ENCODE measurements at regions not wholly inside any gene's neighbourhood (a gene's known extent, or its start where the extent isn't known, plus 50 kb on each side); places are given as distances from the start of the nearest gene placed in this dataset.

- H3K36me3 ChIP-seq (ENCODE audit: control insufficient read depth in 1 of 2, insufficient read depth in 2 of 2, low read length in 2 of 2), result no peaks in the 10 kb centered on the region
- BruUV-seq (replicated peaks), result no TSS peak
- H4K20me1 ChIP-seq (ENCODE audit: insufficient read depth), result no peaks in the 10 kb centered on the region
- H3K9me3 ChIP-seq (ENCODE audit: control insufficient read depth in 1 of 2, insufficient read depth in 1 of 2, low read depth in 1 of 2, low read length in 2 of 2), result no peaks in the 10 kb centered on the region
- no peak for TF ChIP-seq YY1 (IDR thresholded peaks at IDR 0.05; ENCODE audit: extremely low read depth, insufficient replicate concordance, low read depth, low read length)
- no peaks in the 10 kb centered on the region for H3K27me3 ChIP-seq (ENCODE audit: insufficient read depth, low read length)
- H3K4me1 ChIP-seq (ENCODE audit: control insufficient read depth in 1 of 2, insufficient read depth in 2 of 2, low read length in 2 of 2), result peaks cover 8 to 11% of the 10 kb centered on the region in 2 experiments
- H3K9ac ChIP-seq (ENCODE audit: low read length), result no peak overlapping the region
- intact Hi-C loops (cut with micrococcal nuclease), result no loop called here
- no peak overlapping the region for H3K4me2 ChIP-seq (ENCODE audit: low read length)
- H3K4me3 ChIP-seq (replicated peaks in 1 of 2; ENCODE audit: low read depth in 1 of 2, low read length in 2 of 2), result no peak overlapping the region
- H3K9me2 ChIP-seq (ENCODE audit: insufficient read depth), result no peaks in the 10 kb centered on the region
- no peaks in the 10 kb centered on the region for H3K79me2 ChIP-seq (ENCODE audit: insufficient read depth, low read length)
- H3K27ac ChIP-seq (ENCODE audit: low read depth, low read length), result no peak overlapping the region
- POLR2A ChIA-PET, result no interaction called here
- ATAC-seq (no peak), DNase-seq (ENCODE audit: low read depth, low spot score) (no peak)
- no peak overlapping the region for H2AFZ ChIP-seq (ENCODE audit: low read depth, low read length, poor library complexity, severe bottlenecking)
- CTCF ChIA-PET, result no interaction called here
- RAD21 ChIA-PET (ENCODE audit: low non-redundant PET in 1 of 2, low total read pairs in 2 of 2, uncharacterized antibody in 2 of 2, unreplicated experiment in 2 of 2), result no interaction called here
Observed at GRCh38 chr1:234922987-234923386, 205.7 kb downstream of the TOMM20 start.

DNA sequence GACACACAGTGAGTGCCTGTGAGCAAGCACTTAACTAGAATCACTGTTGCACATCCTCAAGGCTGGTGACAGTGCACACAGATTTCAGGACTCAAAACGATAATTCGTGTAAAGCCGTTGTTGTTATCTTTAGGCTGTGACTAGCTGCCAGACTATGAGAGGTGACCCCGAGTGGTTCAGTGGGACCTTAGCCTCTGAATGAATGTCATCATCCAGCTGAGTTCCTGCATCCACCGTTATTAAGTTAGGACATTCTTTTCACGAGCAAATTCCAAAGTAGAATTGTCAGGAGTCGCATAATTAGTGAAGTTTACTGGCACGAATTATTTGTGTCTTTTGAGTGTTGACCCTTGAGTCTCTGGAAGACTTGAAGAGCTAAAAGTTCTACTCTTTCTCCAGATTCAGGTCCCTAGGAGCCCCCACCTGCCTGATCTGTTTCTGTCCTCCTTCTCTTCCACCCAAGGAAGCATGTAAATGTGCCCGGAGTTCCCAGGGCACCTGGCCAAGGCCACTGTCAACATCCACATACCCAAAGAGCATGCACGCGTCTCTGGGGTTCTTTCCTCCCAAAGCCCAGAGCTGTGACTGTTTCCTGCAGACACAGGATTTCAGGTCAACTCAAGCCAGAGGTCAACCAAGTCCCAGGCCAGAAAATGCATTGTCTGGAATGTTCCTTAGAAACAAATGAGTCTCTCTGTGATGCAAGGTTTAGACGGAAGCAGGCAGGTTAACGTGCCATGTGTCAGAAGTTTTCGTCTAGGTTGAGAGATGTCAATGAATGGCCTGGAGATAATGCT is 207.2 kb downstream of the TOMM20 start:
- Histone ChIP-seq H3K27me3 (ENCODE audit: insufficient read depth, low read length) (no peaks in the 10 kb centered on the region), H3K4me2 (ENCODE audit: low read length) (no peak overlapping the region), H3K9me3 (ENCODE audit: control insufficient read depth in 1 of 2, insufficient read depth in 1 of 2, low read depth in 1 of 2, low read length in 2 of 2) (no peaks in the 10 kb centered on the region), H4K20me1 (ENCODE audit: insufficient read depth) (no peaks in the 10 kb centered on the region), H3K27ac (ENCODE audit: low read depth, low read length) (no peak overlapping the region), H3K79me2 (ENCODE audit: insufficient read depth, low read length) (no peaks in the 10 kb centered on the region), H3K36me3 (ENCODE audit: control insufficient read depth in 1 of 2, insufficient read depth in 2 of 2, low read length in 2 of 2) (no peaks in the 10 kb centered on the region), H3K4me3 (replicated peaks in 1 of 2; ENCODE audit: low read depth in 1 of 2, low read length in 2 of 2) (no peak overlapping the region), H3K4me1 (ENCODE audit: control insufficient read depth in 1 of 2, insufficient read depth in 2 of 2, low read length in 2 of 2) (peaks cover 8 to 11% of the 10 kb centered on the region in 2 experiments), H2AFZ (ENCODE audit: low read depth, low read length, poor library complexity, severe bottlenecking) (no peak overlapping the region), H3K9ac (ENCODE audit: low read length) (no peak overlapping the region), H3K9me2 (ENCODE audit: insufficient read depth) (no peaks in the 10 kb centered on the region)
- no TSS peak for BruUV-seq (replicated peaks)
- POLR2A ChIA-PET, result no interaction called here
- no peak for TF ChIP-seq YY1 (IDR thresholded peaks at IDR 0.05; ENCODE audit: extremely low read depth, insufficient replicate concordance, low read depth, low read length)
- DNase-seq (ENCODE audit: low read depth, low spot score), result no peak
- no peak for ATAC-seq
- intact Hi-C loops (cut with micrococcal nuclease), result no loop called here
- CTCF ChIA-PET, result no interaction called here
- RAD21 ChIA-PET (ENCODE audit: low non-redundant PET in 1 of 2, low total read pairs in 2 of 2, uncharacterized antibody in 2 of 2, unreplicated experiment in 2 of 2), result no interaction called here

GRCh38 chr1:234920843-234921140 is 207.8 kb downstream of the TOMM20 start:
- ChIA-PET CTCF (no interaction called here), RAD21 (ENCODE audit: low non-redundant PET in 1 of 2, low total read pairs in 2 of 2, uncharacterized antibody in 2 of 2, unreplicated experiment in 2 of 2) (no interaction called here), POLR2A (no interaction called here)
- no peak overlapping the region for H3K4me2 ChIP-seq (ENCODE audit: low read length)
- no peaks in the 10 kb centered on the region for H3K27me3 ChIP-seq (ENCODE audit: insufficient read depth, low read length)
- no peak for ATAC-seq
- no peak overlapping the region for H3K27ac ChIP-seq (ENCODE audit: low read depth, low read length)
- H3K9me2 ChIP-seq (ENCODE audit: insufficient read depth), result no peaks in the 10 kb centered on the region
- BruUV-seq (replicated peaks), result no TSS peak
- TF ChIP-seq RAD21 (IDR thresholded peaks at IDR 0.05; ENCODE audit: low read depth) (no peak), CEBPB (IDR thresholded peaks at IDR 0.05; ENCODE audit: low read depth) (no peak), POLR2AphosphoS5 (IDR thresholded peaks at IDR 0.05; ENCODE audit: low read depth, low read length) (no peak)
- TF ChIP-seq, protein P1, sequence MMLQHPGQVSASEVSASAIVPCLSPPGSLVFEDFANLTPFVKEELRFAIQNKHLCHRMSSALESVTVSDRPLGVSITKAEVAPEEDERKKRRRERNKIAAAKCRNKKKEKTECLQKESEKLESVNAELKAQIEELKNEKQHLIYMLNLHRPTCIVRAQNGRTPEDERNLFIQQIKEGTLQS (IDR thresholded peaks at IDR 0.05), result no peak
- H3K9ac ChIP-seq (ENCODE audit: low read length), result no peak overlapping the region
- no peaks in the 10 kb centered on the region for H3K36me3 ChIP-seq (ENCODE audit: control insufficient read depth in 1 of 2, insufficient read depth in 2 of 2, low read length in 2 of 2)
- no peak for DNase-seq (ENCODE audit: low read depth, low spot score)
- intact Hi-C loops (cut with micrococcal nuclease), result no loop called here
- no peaks in the 10 kb centered on the region for H3K79me2 ChIP-seq (ENCODE audit: insufficient read depth, low read length)
- H3K4me3 ChIP-seq (replicated peaks in 1 of 2; ENCODE audit: low read depth in 1 of 2, low read length in 2 of 2), result no peak overlapping the region
- no peaks in the 10 kb centered on the region for H3K9me3 ChIP-seq (ENCODE audit: control insufficient read depth in 1 of 2, insufficient read depth in 1 of 2, low read depth in 1 of 2, low read length in 2 of 2)
- no peak overlapping the region for H2AFZ ChIP-seq (ENCODE audit: low read depth, low read length, poor library complexity, severe bottlenecking)
- H4K20me1 ChIP-seq (ENCODE audit: insufficient read depth), result no peaks in the 10 kb centered on the region
- peaks cover 2 to 5% of the 10 kb centered on the region in 2 experiments for H3K4me1 ChIP-seq (ENCODE audit: control insufficient read depth in 1 of 2, insufficient read depth in 2 of 2, low read length in 2 of 2)
